ENCODE measurements at regions not wholly inside any gene's neighbourhood (a gene's known extent, or its start where the extent isn't known, plus 50 kb on each side); places are given as distances from the start of the nearest gene placed in this dataset.
"Not testable (repeated sequence)": the region's sequence is repeated elsewhere in the genome, so short reads cannot be mapped to it uniquely, and the experiment has no call there.

- intact Hi-C loops (cut with micrococcal nuclease) = no loop called here
- H3K27ac ChIP-seq (ENCODE audit: low read depth, low read length) = no peak overlapping the region
- H3K36me3 ChIP-seq (ENCODE audit: control insufficient read depth in 2 of 3, insufficient read depth in 3 of 3, low read length in 3 of 3) = no peaks in the 10 kb centered on the region
- no peaks in the 10 kb centered on the region for H3K4me1 ChIP-seq (ENCODE audit: control insufficient read depth in 2 of 2, insufficient read depth in 2 of 2, low read length in 2 of 2)
- DNase-seq (no peak), ATAC-seq (no peak)
- Mint-ChIP-seq H3K27ac (no peak overlapping the region), H3K4me1 (no peaks in the 10 kb centered on the region), H3K36me3 (peaks cover 0 to 7% (median 0%) of the 10 kb centered on the region in 5 donors), H3K4me3 (no peak overlapping the region), H3K27me3 (peaks cover 3 to 66% (median 51%) of the 10 kb centered on the region in 5 donors), H3K9me3 (peaks cover 1 to 32% (median 6%) of the 10 kb centered on the region in 11 donors)
- no peaks in the 10 kb centered on the region for H3K9me3 ChIP-seq (ENCODE audit: control insufficient read depth in 2 of 3, low read length in 3 of 3)
- H3K27me3 ChIP-seq (ENCODE audit: control insufficient read depth in 2 of 2, insufficient read depth in 2 of 2, low read length in 2 of 2) = no peaks in the 10 kb centered on the region
- POLR2A ChIA-PET = no interaction called here
- no peak overlapping the region for H3K4me3 ChIP-seq (ENCODE audit: low read length)
- CTCF ChIA-PET = interaction anchor here (0.7 kb wide), 1 partner anchor 594 kb away, joined by 3 read pairs; no protein-coding TSS in a partner anchor
These were observed 133.9 kb upstream of the TNPO1 start for GRCh38 chr5:72682561-72682960.

- DNase-seq (no peak), ATAC-seq (no peak)
- Mint-ChIP-seq H3K4me3 (no peak overlapping the region), H3K27me3 (peaks cover 3 to 66% (median 51%) of the 10 kb centered on the region in 5 donors), H3K36me3 (peaks cover 0 to 7% (median 0%) of the 10 kb centered on the region in 5 donors), H3K27ac (no peak overlapping the region), H3K4me1 (no peaks in the 10 kb centered on the region), H3K9me3 (peaks cover 2 to 32% (median 7%) of the 10 kb centered on the region in 11 donors)
- ChIA-PET POLR2A (no interaction called here), CTCF (no interaction called here)
- H3K36me3 ChIP-seq (ENCODE audit: control insufficient read depth in 2 of 3, insufficient read depth in 3 of 3, low read length in 3 of 3) = no peaks in the 10 kb centered on the region
- no peaks in the 10 kb centered on the region for H3K4me1 ChIP-seq (ENCODE audit: control insufficient read depth in 2 of 2, insufficient read depth in 2 of 2, low read length in 2 of 2)
- no peaks in the 10 kb centered on the region for H3K9me3 ChIP-seq (ENCODE audit: control insufficient read depth in 2 of 3, low read length in 3 of 3)
- intact Hi-C loops (cut with micrococcal nuclease) = no loop called here
- no peak overlapping the region for H3K4me3 ChIP-seq (ENCODE audit: low read length)
- no peak overlapping the region for H3K27ac ChIP-seq (ENCODE audit: low read depth, low read length)
- no peaks in the 10 kb centered on the region for H3K27me3 ChIP-seq (ENCODE audit: control insufficient read depth in 2 of 2, insufficient read depth in 2 of 2, low read length in 2 of 2)
These were observed 134.7 kb upstream of the TNPO1 start for GRCh38 chr5:72681781-72682180.

- Histone ChIP-seq H3K9me3 (ENCODE audit: control insufficient read depth in 2 of 3, low read length in 3 of 3) (no peaks in the 10 kb centered on the region), H3K36me3 (ENCODE audit: control insufficient read depth in 2 of 3, insufficient read depth in 3 of 3, low read length in 3 of 3) (no peaks in the 10 kb centered on the region), H3K4me3 (ENCODE audit: low read length) (no peak overlapping the region), H3K27ac (ENCODE audit: low read depth, low read length) (no peak overlapping the region), H3K27me3 (ENCODE audit: control insufficient read depth in 2 of 2, insufficient read depth in 2 of 2, low read length in 2 of 2) (peaks cover 0 to 3% of the 10 kb centered on the region in 2 donors), H3K4me1 (ENCODE audit: control insufficient read depth in 2 of 2, insufficient read depth in 2 of 2, low read length in 2 of 2) (no peaks in the 10 kb centered on the region)
- Mint-ChIP-seq H3K4me1 (no peaks in the 10 kb centered on the region), H3K27me3 (peaks cover 5 to 45% (median 38%) of the 10 kb centered on the region in 5 donors), H3K27ac (no peak overlapping the region), H3K9me3 (peaks cover 2 to 40% (median 8%) of the 10 kb centered on the region in 11 donors), H3K4me3 (no peak overlapping the region), H3K36me3 (peaks cover 0 to 4% (median 0%) of the 10 kb centered on the region in 5 donors)
- no peak for DNase-seq
- ChIA-PET CTCF (no interaction called here), POLR2A (no interaction called here)
- ATAC-seq = no peak
- intact Hi-C loops (cut with micrococcal nuclease) = no loop called here
These were observed 139.0 kb upstream of the TNPO1 start for GRCh38 chr5:72677447-72677846.

GRCh38 chr5:72676831-72677230, 139.6 kb upstream of the TNPO1 start:
- H3K27ac Mint-ChIP-seq; intact Hi-C loops (cut with micrococcal nuclease): not testable (repeated sequence)

GRCh38 chr5:72673623-72674022, 142.8 kb upstream of the TNPO1 start:
- ChIA-PET POLR2A (interaction anchor here (0.6 kb wide), 1 partner anchor 17 kb away, joined by 3 read pairs; no protein-coding TSS in a partner anchor), CTCF (no interaction called here)
- intact Hi-C loops (cut with micrococcal nuclease) = no loop called here
- Histone ChIP-seq H3K36me3 (ENCODE audit: control insufficient read depth in 2 of 3, insufficient read depth in 3 of 3, low read length in 3 of 3) (no peaks in the 10 kb centered on the region), H3K4me3 (ENCODE audit: low read length) (no peak overlapping the region), H3K27ac (ENCODE audit: low read depth, low read length) (no peak overlapping the region), H3K4me1 (ENCODE audit: control insufficient read depth in 2 of 2, insufficient read depth in 2 of 2, low read length in 2 of 2) (no peaks in the 10 kb centered on the region), H3K27me3 (ENCODE audit: control insufficient read depth in 2 of 2, insufficient read depth in 2 of 2, low read length in 2 of 2) (peaks cover 0 to 3% of the 10 kb centered on the region in 2 donors), H3K9me3 (ENCODE audit: control insufficient read depth in 2 of 3, low read length in 3 of 3) (no peaks in the 10 kb centered on the region)
- Mint-ChIP-seq H3K27me3 (peaks cover 2 to 13% (median 6%) of the 10 kb centered on the region in 5 donors), H3K27ac (no peak overlapping the region), H3K4me1 (peaks cover 0 to 1% (median 0%) of the 10 kb centered on the region in 7 donors), H3K4me3 (no peak overlapping the region), H3K9me3 (peaks cover 0 to 19% (median 7%) of the 10 kb centered on the region in 11 donors), H3K36me3 (no peaks in the 10 kb centered on the region)
- DNase-seq (no peak), ATAC-seq (no peak)

More at GRCh38 chr5:72676831-72677230, 139.6 kb upstream of the TNPO1 start:
- CTCF ChIA-PET; H3K36me3 Mint-ChIP-seq; ATAC-seq; H3K4me1 ChIP-seq (ENCODE audit: control insufficient read depth in 2 of 2, insufficient read depth in 2 of 2, low read length in 2 of 2); H3K4me1 Mint-ChIP-seq; POLR2A ChIA-PET; H3K36me3 ChIP-seq (ENCODE audit: control insufficient read depth in 2 of 3, insufficient read depth in 3 of 3, low read length in 3 of 3); DNase-seq; H3K27me3 ChIP-seq (ENCODE audit: control insufficient read depth in 2 of 2, insufficient read depth in 2 of 2, low read length in 2 of 2); H3K4me3 ChIP-seq (ENCODE audit: low read length); H3K27ac ChIP-seq (ENCODE audit: low read depth, low read length); H3K4me3 Mint-ChIP-seq; H3K9me3 ChIP-seq (ENCODE audit: control insufficient read depth in 2 of 3, low read length in 3 of 3): not testable (repeated sequence)
- H3K27me3 Mint-ChIP-seq = peaks cover 5 to 39% (median 32%) of the 10 kb centered on the region in 5 donors
- H3K9me3 Mint-ChIP-seq = peaks cover 2 to 33% (median 7%) of the 10 kb centered on the region in 11 donors

GRCh38 chr5:72673180-72673579, 143.3 kb upstream of the TNPO1 start:
- H3K9me3 Mint-ChIP-seq = peaks cover 0 to 16% (median 6%) of the 10 kb centered on the region in 11 donors
- no peak overlapping the region for H3K27ac Mint-ChIP-seq
- no peak for DNase-seq
- ATAC-seq = no peak
- no peak overlapping the region for H3K4me3 ChIP-seq (ENCODE audit: low read length)
- H3K36me3 Mint-ChIP-seq = no peaks in the 10 kb centered on the region
- peaks cover 0 to 3% of the 10 kb centered on the region in 2 donors for H3K27me3 ChIP-seq (ENCODE audit: control insufficient read depth in 2 of 2, insufficient read depth in 2 of 2, low read length in 2 of 2)
- H3K27me3 Mint-ChIP-seq = peaks cover 2 to 14% (median 8%) of the 10 kb centered on the region in 5 donors
- no peak overlapping the region for H3K4me3 Mint-ChIP-seq
- H3K36me3 ChIP-seq (ENCODE audit: control insufficient read depth in 2 of 3, insufficient read depth in 3 of 3, low read length in 3 of 3) = no peaks in the 10 kb centered on the region
- intact Hi-C loops (cut with micrococcal nuclease) = no loop called here
- no peaks in the 10 kb centered on the region for H3K9me3 ChIP-seq (ENCODE audit: control insufficient read depth in 2 of 3, low read length in 3 of 3)
- H3K4me1 ChIP-seq (ENCODE audit: control insufficient read depth in 2 of 2, insufficient read depth in 2 of 2, low read length in 2 of 2) = no peaks in the 10 kb centered on the region
- H3K4me1 Mint-ChIP-seq = peaks cover 0 to 1% (median 0%) of the 10 kb centered on the region in 7 donors
- ChIA-PET CTCF (no interaction called here), POLR2A (no interaction called here)
- no peak overlapping the region for H3K27ac ChIP-seq (ENCODE audit: low read depth, low read length)

- Mint-ChIP-seq H3K36me3 (no peaks in the 10 kb centered on the region), H3K4me3 (no peak overlapping the region), H3K27me3 (peaks cover 0 to 29% (median 12%) of the 10 kb centered on the region in 5 donors), H3K9me3 (no peaks in the 10 kb centered on the region), H3K4me1 (peaks cover 0 to 1% (median 0%) of the 10 kb centered on the region in 7 donors), H3K27ac (no peak overlapping the region)
- intact Hi-C loops (cut with micrococcal nuclease) = no loop called here
- ChIA-PET CTCF (no interaction called here), POLR2A (no interaction called here)
- DNase-seq = no peak
- H3K27ac ChIP-seq (ENCODE audit: low read depth, low read length) = no peak overlapping the region
- H3K4me1 ChIP-seq (ENCODE audit: control insufficient read depth in 2 of 2, insufficient read depth in 2 of 2, low read length in 2 of 2) = no peaks in the 10 kb centered on the region
- peaks cover 0 to 3% of the 10 kb centered on the region in 2 donors for H3K27me3 ChIP-seq (ENCODE audit: control insufficient read depth in 2 of 2, insufficient read depth in 2 of 2, low read length in 2 of 2)
- no peaks in the 10 kb centered on the region for H3K36me3 ChIP-seq (ENCODE audit: control insufficient read depth in 2 of 3, insufficient read depth in 3 of 3, low read length in 3 of 3)
- no peak for ATAC-seq
- H3K9me3 ChIP-seq (ENCODE audit: control insufficient read depth in 2 of 3, low read length in 3 of 3) = no peaks in the 10 kb centered on the region
- H3K4me3 ChIP-seq (ENCODE audit: low read length) = no peak overlapping the region
These were observed 148.8 kb upstream of the TNPO1 start for GRCh38 chr5:72667708-72668107.
